SIG-M5 (cell line): ENCODE measurements at regions not wholly inside any gene's neighbourhood (a gene's known extent, or its start where the extent isn't known, plus 50 kb on each side); places are given as distances from the start of the nearest gene placed in this dataset.
"Not testable (repeated sequence)": the region's sequence is repeated elsewhere in the genome, so short reads cannot be mapped to it uniquely, and the experiment has no call there.

Experiments used
- DNase-seq: peaks from one replicate; lab custom pipeline; 2025; lab: John Stamatoyannopoulos, UW

GRCh38 chr5:67639313-67639712 is 442.7 kb upstream of the CD180 start:
- no peak for DNase-seq

GRCh38 chr5:67636850-67637524 is 440.4 kb upstream of the CD180 start:
- no peak for DNase-seq

GRCh38 chr5:67636091-67636490 is 439.5 kb upstream of the CD180 start:
- DNase-seq = no peak

GRCh38 chr5:67627079-67627478 is 430.5 kb upstream of the CD180 start:
- DNase-seq = not testable (repeated sequence)

- DNase-seq = no peak
Measured at GRCh38 chr5:67623078-67623477, 426.5 kb upstream of the CD180 start.

GRCh38 chr5:67620424-67621397 is 424.1 kb upstream of the CD180 start:
- DNase-seq = no peak

- DNase-seq = no peak
Measured at GRCh38 chr5:67619636-67620035, 423.0 kb upstream of the CD180 start.

GRCh38 chr5:67619235-67619634 is 422.6 kb upstream of the CD180 start:
- no peak for DNase-seq

- DNase-seq = no peak
Measured at GRCh38 chr5:67617051-67617450, 420.5 kb upstream of the CD180 start.

- DNase-seq = no peak
Measured at GRCh38 chr5:67612961-67613360, 416.4 kb upstream of the CD180 start.

- DNase-seq = no peak
Measured at GRCh38 chr5:67610186-67610912, 413.8 kb upstream of the CD180 start.

GRCh38 chr5:67607958-67608357 is 411.4 kb upstream of the CD180 start:
- no peak for DNase-seq

GRCh38 chr5:67606586-67606947 is 410.0 kb upstream of the CD180 start:
- DNase-seq = no peak

- DNase-seq = no peak
Measured at GRCh38 chr5:67605730-67606585, 409.4 kb upstream of the CD180 start.

- no peak for DNase-seq
Measured at GRCh38 chr5:67591491-67591890, 394.9 kb upstream of the CD180 start.

GRCh38 chr5:67588389-67588788 is 391.8 kb upstream of the CD180 start:
- DNase-seq = no peak

GRCh38 chr5:67581203-67581602 is 384.6 kb upstream of the CD180 start:
- no peak for DNase-seq

- DNase-seq = no peak
Measured at GRCh38 chr5:67578011-67578410, 381.4 kb upstream of the CD180 start.

GRCh38 chr5:67577424-67577823 is 380.8 kb upstream of the CD180 start:
- no peak for DNase-seq

GRCh38 chr5:67576112-67576511 is 379.5 kb upstream of the CD180 start:
- no peak for DNase-seq

GRCh38 chr5:67575087-67575486 is 378.5 kb upstream of the CD180 start:
- no peak for DNase-seq
